T-cell (primary cell): ENCODE measurements at regions not wholly inside any gene's neighbourhood (a gene's known extent, or its start where the extent isn't known, plus 50 kb on each side); places are given as distances from the start of the nearest gene placed in this dataset.

Experiments used
- ATAC-seq, 4 experiments: fragments of 200-7000 bp in 3 of 4; fragments of 150-1000 bp in 1 of 4; cut with Tn5 transposase; replicated peaks in 1 of 4; 1 replicate in 3 of 4; 2 replicates in 1 of 4; pipeline ENCODE4 v1.10.0; 2021; ENCODE audit warnings: moderate library complexity in 3 of 4, mild to moderate bottlenecking in 2 of 4, moderate number of reproducible peaks in 1 of 4
- CTCF ChIA-PET, 2 donors: fragments of 300-600 bp; sonication (Branson Sonifier 250); formaldehyde crosslinking; loops; one replicate each; lab custom pipeline; 2022; ENCODE audit warnings: antibody characterized with exemption in 2 of 2; lab: Charles Lee
- POLR2A ChIA-PET, 2 donors: fragments of 300-600 bp; sonication (Branson Sonifier 250); formaldehyde crosslinking; loops; one replicate each; lab custom pipeline; 2022; ENCODE audit warnings: antibody characterized with exemption in 2 of 2; lab: Charles Lee
- DNase-seq, 35 experiments: peaks; one replicate each; pipeline versions ENCODE4 v3.0.0 to v3.0.0-alpha.2; 2013 to 2023
- H3K27ac ChIP-seq: one replicate; pipeline ENCODE4 v1.5.1; 2013; ENCODE audit warnings: low read length
- H3K27me3 ChIP-seq, 2 experiments: replicated peaks in 1 of 2; 1 replicate in 1 of 2; 2 replicates in 1 of 2; pipeline versions ENCODE4 v1.6.1 to v1.7.0; 2013; ENCODE audit warnings: low read length in 1 of 2, mixed read lengths in 1 of 2; ENCODE audit not compliant: control insufficient read depth in 2 of 2, insufficient read depth in 2 of 2; ENCODE audit errors: extremely low read depth in 1 of 2
- H3K36me3 ChIP-seq, 2 donors: 1 replicate in 1 of 2; 2 replicates in 1 of 2; pipeline versions ENCODE4 v1.6.1 to v1.7.0; 2013; ENCODE audit warnings: low read length in 1 of 2; ENCODE audit not compliant: control insufficient read depth in 2 of 2, insufficient read depth in 1 of 2; ENCODE audit errors: extremely low read depth in 1 of 2
- H3K4me1 ChIP-seq, 2 experiments: 1 replicate in 1 of 2; 2 replicates in 1 of 2; pipeline versions ENCODE4 v1.6.1 to v1.7.0; 2013; ENCODE audit warnings: low read length in 2 of 2, mixed read lengths in 1 of 2; ENCODE audit not compliant: insufficient read depth in 2 of 2, control insufficient read depth in 1 of 2; ENCODE audit errors: extremely low read depth in 1 of 2
- H3K4me3 ChIP-seq, 2 donors: 1 replicate in 1 of 2; 2 replicates in 1 of 2; pipeline versions ENCODE4 v1.5.1 to v1.7.0; 2013; ENCODE audit warnings: mild to moderate bottlenecking in 2 of 2, low read length in 1 of 2, moderate library complexity in 1 of 2; ENCODE audit not compliant: control insufficient read depth in 1 of 2; ENCODE audit errors: extremely low read depth in 1 of 2
- H3K9me3 ChIP-seq: 2 replicates; pipeline ENCODE4 v1.7.0; 2013
- H3K27ac Mint-ChIP-seq, 2 donors: one replicate each; pipeline ENCODE4 v1.8.0; 2020 to 2021; ENCODE audit warnings: mild to moderate bottlenecking in 2 of 2, mixed read lengths in 2 of 2
- H3K27me3 Mint-ChIP-seq, 2 donors: one replicate each; pipeline ENCODE4 v1.8.0; 2021 to 2022; ENCODE audit warnings: mixed read lengths in 2 of 2
- H3K36me3 Mint-ChIP-seq: one replicate; pipeline ENCODE4 v1.8.0; 2021; ENCODE audit warnings: mixed read lengths
- H3K4me1 Mint-ChIP-seq, 3 donors: one replicate each; pipeline ENCODE4 v1.8.0; 2020 to 2022; ENCODE audit warnings: mixed read lengths in 3 of 3, mild to moderate bottlenecking in 1 of 3
- H3K4me3 Mint-ChIP-seq, 3 donors: one replicate each; pipeline ENCODE4 v1.8.0; 2020 to 2022; ENCODE audit warnings: mild to moderate bottlenecking in 3 of 3, mixed read lengths in 3 of 3, moderate library complexity in 3 of 3
- H3K9me3 Mint-ChIP-seq, 3 donors: one replicate each; pipeline ENCODE4 v1.8.0; 2020 to 2022; ENCODE audit warnings: mixed read lengths in 3 of 3
- WGBS: methylation state at CpG from one replicate; pipeline ENCODE4 v1.1.5; 2013; ENCODE audit warnings: missing lambda C conversion rate; ENCODE audit not compliant: insufficient coverage; 5-methylcytosine and 5-hydroxymethylcytosine counted together

GRCh38 chr4:164301430-164301829 is 452.5 kb upstream of the SMIM31 start:
- no peak overlapping the region for H3K27ac ChIP-seq
- Mint-ChIP-seq H3K9me3 (peaks cover 0 to 7% (median 2%) of the 10 kb centered on the region in 3 donors), H3K36me3 (no peaks in the 10 kb centered on the region), H3K27me3 (no peaks in the 10 kb centered on the region), H3K27ac (no peak overlapping the region), H3K4me3 (no peak overlapping the region), H3K4me1 (no peaks in the 10 kb centered on the region)
- H3K36me3 ChIP-seq, result no peaks in the 10 kb centered on the region
- H3K9me3 ChIP-seq, result no peaks in the 10 kb centered on the region
- H3K27me3 ChIP-seq, result no peaks in the 10 kb centered on the region
- ChIA-PET CTCF (no interaction called here), POLR2A (no interaction called here)
- DNase-seq, result no peak
- no peaks in the 10 kb centered on the region for H3K4me1 ChIP-seq
- WGBS, result 84% methylated on average over 3 of the region's 3 CpGs
- no peak overlapping the region for H3K4me3 ChIP-seq
- no peak for ATAC-seq

DNA sequence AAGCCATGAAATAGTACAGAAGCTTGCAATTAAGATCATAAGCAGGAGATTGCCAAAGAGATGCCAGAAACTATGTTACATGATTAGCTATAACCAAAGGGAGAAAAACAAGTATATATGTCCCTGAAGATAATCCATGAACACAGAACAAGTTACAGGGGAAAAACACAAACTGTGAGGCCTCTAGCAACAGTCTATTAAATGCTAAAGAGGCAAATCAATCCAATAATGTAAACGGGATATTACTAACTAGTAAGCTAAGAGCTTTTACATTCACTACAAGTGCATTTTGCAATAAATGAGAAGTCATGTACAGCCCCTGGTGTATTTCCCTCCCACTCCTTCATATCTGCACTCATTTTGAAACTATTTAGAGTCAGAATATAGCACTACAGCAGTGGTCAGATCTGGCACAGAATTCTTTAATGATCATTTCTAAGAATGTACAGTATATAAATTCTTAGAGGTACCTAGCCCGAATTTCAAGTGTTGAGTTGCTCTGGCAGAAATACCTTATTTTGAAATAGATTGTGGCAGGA is 449.8 kb upstream of the SMIM31 start:
- DNase-seq (no peak), ATAC-seq (no peak)
- no peaks in the 10 kb centered on the region for H3K9me3 ChIP-seq
- H3K36me3 Mint-ChIP-seq, result no peaks in the 10 kb centered on the region
- H3K4me1 ChIP-seq, result no peaks in the 10 kb centered on the region
- H3K27ac Mint-ChIP-seq, result no peak overlapping the region
- no peak overlapping the region for H3K4me3 Mint-ChIP-seq
- no CpG with 5 or more reads among the region's 2 CpGs for WGBS
- no peak overlapping the region for H3K27ac ChIP-seq
- POLR2A ChIA-PET, result no interaction called here
- peaks cover 0 to 7% (median 2%) of the 10 kb centered on the region in 3 donors for H3K9me3 Mint-ChIP-seq
- CTCF ChIA-PET, result no interaction called here
- H3K4me1 Mint-ChIP-seq, result no peaks in the 10 kb centered on the region
- no peaks in the 10 kb centered on the region for H3K27me3 ChIP-seq
- no peaks in the 10 kb centered on the region for H3K36me3 ChIP-seq
- H3K27me3 Mint-ChIP-seq, result no peaks in the 10 kb centered on the region
- H3K4me3 ChIP-seq, result no peak overlapping the region

DNA sequence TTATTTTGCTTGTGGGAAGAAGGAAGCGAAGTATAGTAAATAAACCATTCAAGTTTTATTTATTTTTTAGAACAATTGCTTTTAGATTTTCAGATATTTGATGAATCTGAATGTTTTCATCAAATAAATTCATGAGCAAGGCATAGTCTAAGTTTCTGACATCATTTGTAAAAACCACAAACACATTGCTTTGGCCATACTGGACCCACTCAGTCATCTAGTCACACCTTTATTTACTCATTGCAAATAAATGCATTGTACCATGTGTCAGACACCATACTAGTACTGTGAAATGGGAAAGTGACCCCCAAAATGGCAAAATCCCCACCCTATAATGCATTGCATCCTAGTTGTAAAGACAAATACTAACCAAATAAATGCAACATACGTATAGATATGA is 449.1 kb upstream of the SMIM31 start:
- no peak overlapping the region for H3K4me3 ChIP-seq
- Mint-ChIP-seq H3K9me3 (peaks cover 0 to 7% (median 2%) of the 10 kb centered on the region in 3 donors), H3K4me3 (no peak overlapping the region), H3K36me3 (no peaks in the 10 kb centered on the region), H3K4me1 (no peaks in the 10 kb centered on the region), H3K27ac (no peak overlapping the region), H3K27me3 (no peaks in the 10 kb centered on the region)
- H3K27me3 ChIP-seq, result no peaks in the 10 kb centered on the region
- no CpG with 5 or more reads among the region's 2 CpGs for WGBS
- no peak for DNase-seq
- no peak overlapping the region for H3K27ac ChIP-seq
- ATAC-seq, result no peak
- POLR2A ChIA-PET, result no interaction called here
- H3K9me3 ChIP-seq, result no peaks in the 10 kb centered on the region
- H3K36me3 ChIP-seq, result no peaks in the 10 kb centered on the region
- H3K4me1 ChIP-seq, result no peaks in the 10 kb centered on the region
- CTCF ChIA-PET, result no interaction called here

GRCh38 chr4:164307262-164307661 is 446.7 kb upstream of the SMIM31 start:
- no peak overlapping the region for H3K27ac Mint-ChIP-seq
- no peaks in the 10 kb centered on the region for H3K36me3 ChIP-seq
- ChIA-PET CTCF (no interaction called here), POLR2A (no interaction called here)
- no peak overlapping the region for H3K4me3 ChIP-seq
- WGBS, result no CpG with 5 or more reads among the region's 1 CpG
- no peaks in the 10 kb centered on the region for H3K27me3 Mint-ChIP-seq
- ATAC-seq (no peak), DNase-seq (no peak)
- H3K36me3 Mint-ChIP-seq, result no peaks in the 10 kb centered on the region
- no peaks in the 10 kb centered on the region for H3K27me3 ChIP-seq
- no peaks in the 10 kb centered on the region for H3K4me1 ChIP-seq
- H3K4me3 Mint-ChIP-seq, result no peak overlapping the region
- peaks cover 0 to 2% (median 0%) of the 10 kb centered on the region in 3 donors for H3K9me3 Mint-ChIP-seq
- H3K4me1 Mint-ChIP-seq, result no peaks in the 10 kb centered on the region
- no peaks in the 10 kb centered on the region for H3K9me3 ChIP-seq
- no peak overlapping the region for H3K27ac ChIP-seq

GRCh38 chr4:164312671-164313070 is 441.3 kb upstream of the SMIM31 start:
- Mint-ChIP-seq H3K9me3 (no peaks in the 10 kb centered on the region), H3K4me1 (no peaks in the 10 kb centered on the region), H3K4me3 (no peak overlapping the region), H3K36me3 (no peaks in the 10 kb centered on the region), H3K27me3 (no peaks in the 10 kb centered on the region), H3K27ac (no peak overlapping the region)
- H3K4me1 ChIP-seq, result no peaks in the 10 kb centered on the region
- H3K27me3 ChIP-seq, result no peaks in the 10 kb centered on the region
- DNase-seq (no peak), ATAC-seq (no peak)
- 93% methylated on average over 2 of the region's 6 CpGs for WGBS
- no peak overlapping the region for H3K27ac ChIP-seq
- no peaks in the 10 kb centered on the region for H3K36me3 ChIP-seq
- POLR2A ChIA-PET, result no interaction called here
- no peaks in the 10 kb centered on the region for H3K9me3 ChIP-seq
- no peak overlapping the region for H3K4me3 ChIP-seq
- CTCF ChIA-PET, result no interaction called here

DNA sequence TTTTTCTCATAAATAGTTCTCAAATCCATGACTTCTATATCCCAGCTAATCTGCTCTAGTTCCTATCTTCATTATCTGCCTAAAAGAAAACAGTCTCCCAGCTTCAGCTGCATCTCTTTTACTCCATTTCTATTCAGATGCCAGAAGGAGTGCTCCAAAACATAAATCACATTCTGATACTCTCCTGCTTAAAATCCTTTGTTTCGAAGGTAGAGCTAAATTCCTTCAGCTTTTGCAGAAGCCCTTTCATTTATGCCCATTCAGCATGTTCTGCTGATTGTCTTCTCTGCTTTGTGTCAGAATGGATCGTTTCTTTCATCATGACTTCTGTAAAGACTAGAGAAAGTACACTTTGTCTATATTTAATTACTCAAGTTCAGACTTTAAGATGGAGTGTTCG is 440.1 kb upstream of the SMIM31 start:
- CTCF ChIA-PET, result no interaction called here
- H3K4me3 Mint-ChIP-seq, result no peak overlapping the region
- no peak overlapping the region for H3K27ac ChIP-seq

GRCh38 chr4:164318350-164318749 is 435.6 kb upstream of the SMIM31 start:
- H3K4me3 ChIP-seq, result no peak overlapping the region
- H3K4me1 Mint-ChIP-seq, result no peaks in the 10 kb centered on the region
- CTCF ChIA-PET, result no interaction called here
- no peak overlapping the region for H3K4me3 Mint-ChIP-seq
- no peaks in the 10 kb centered on the region for H3K36me3 Mint-ChIP-seq
- no peaks in the 10 kb centered on the region for H3K36me3 ChIP-seq
- H3K27ac Mint-ChIP-seq, result no peak overlapping the region
- H3K9me3 ChIP-seq, result no peaks in the 10 kb centered on the region
- DNase-seq (no peak), ATAC-seq (no peak)
- H3K27me3 ChIP-seq, result no peaks in the 10 kb centered on the region
- H3K27ac ChIP-seq, result no peak overlapping the region
- H3K27me3 Mint-ChIP-seq, result no peaks in the 10 kb centered on the region
- no peaks in the 10 kb centered on the region for H3K4me1 ChIP-seq
- POLR2A ChIA-PET, result no interaction called here
- H3K9me3 Mint-ChIP-seq, result no peaks in the 10 kb centered on the region
- no CpG with 5 or more reads among the region's 1 CpG for WGBS

More for the DNA sequence above, 440.1 kb upstream of the SMIM31 start:
- Mint-ChIP-seq H3K27me3 (no peaks in the 10 kb centered on the region), H3K4me1 (no peaks in the 10 kb centered on the region), H3K36me3 (no peaks in the 10 kb centered on the region), H3K9me3 (no peaks in the 10 kb centered on the region), H3K27ac (no peak overlapping the region)
- Histone ChIP-seq H3K36me3 (no peaks in the 10 kb centered on the region), H3K27me3 (no peaks in the 10 kb centered on the region), H3K4me1 (no peaks in the 10 kb centered on the region), H3K4me3 (no peak overlapping the region), H3K9me3 (no peaks in the 10 kb centered on the region)
- DNase-seq (no peak), ATAC-seq (no peak)
- POLR2A ChIA-PET, result no interaction called here
- WGBS, result 80% methylated on average over 1 of the region's 3 CpGs
